Testis (tissue), 2 donors: ENCODE measurements at regions not wholly inside any gene's neighbourhood (a gene's known extent, or its start where the extent isn't known, plus 50 kb on each side); places are given as distances from the start of the nearest gene placed in this dataset.

Experiments
- CTCF ChIP-seq, 3 experiments: fragments of 450-650 bp in 2 of 3; fragments of 200-600 bp in 1 of 3; sonication (generic) in 1 of 3; IDR thresholded peaks; one replicate each; pipeline ENCODE4 v1.5.1; 2016 to 2019; ENCODE audit warnings: antibody characterized with exemption in 3 of 3, mild to moderate bottlenecking in 2 of 3, moderate library complexity in 1 of 3
- POLR2A ChIP-seq: fragments of 450-650 bp; IDR thresholded peaks from one replicate; pipeline ENCODE4 v1.6.1; 2017; ENCODE audit warnings: antibody characterized with exemption, mild to moderate bottlenecking, moderate library complexity

- TF ChIP-seq POLR2A (no peak), CTCF (IDR thresholded peaks at IDR 0.05) (no peak)
Observed at GRCh38 chr6:154569156-154569862, 58.8 kb upstream of the CNKSR3 start.
